Gastroesophageal sphincter (tissue), 4 donors: ENCODE measurements at regions not wholly inside any gene's neighbourhood (a gene's known extent, or its start where the extent isn't known, plus 50 kb on each side); places are given as distances from the start of the nearest gene placed in this dataset.

ENCODE experiments used
- ATAC-seq: fragments of 150-250 bp; one replicate; pipeline ENCODE4 v1.9.1; 2016; ENCODE audit warnings: mild to moderate bottlenecking, moderate library complexity
- H3K27ac ChIP-seq, 4 donors: fragments of 200-600 bp; sonication (generic) in 3 of 4; 1 replicate in 3 of 4; 2 replicates in 1 of 4; pipeline ENCODE4 v1.5.1; 2016 to 2019
- H3K27me3 ChIP-seq: fragments of 200-600 bp; sonication (generic); one replicate; pipeline ENCODE4 v1.5.1; 2019
- H3K36me3 ChIP-seq, 2 donors: fragments of 200-600 bp; sonication (generic); one replicate each; pipeline ENCODE4 v1.5.1; 2019; ENCODE audit warnings: control low read depth in 1 of 2
- H3K4me1 ChIP-seq, 3 donors: fragments of 200-600 bp; sonication (generic); 1 replicate in 2 of 3; 2 replicates in 1 of 3; pipeline ENCODE4 v1.5.1; 2016 to 2019; ENCODE audit warnings: control low read depth in 2 of 3
- H3K4me3 ChIP-seq, 2 donors: fragments of 200-600 bp; sonication (generic); one replicate each; pipeline ENCODE4 v1.5.1; 2019; ENCODE audit warnings: mild to moderate bottlenecking in 1 of 2, moderate library complexity in 1 of 2
- H3K9me3 ChIP-seq, 3 donors: fragments of 200-600 bp; sonication (generic); one replicate each; pipeline ENCODE4 v1.5.1; 2017 to 2019; ENCODE audit warnings: control low read depth in 2 of 3
- EP300 ChIP-seq: sonication (generic); formaldehyde crosslinking; IDR thresholded peaks from one replicate; pipeline ENCODE4 v1.6.1; 2017; ENCODE audit warnings: antibody characterized with exemption, mild to moderate bottlenecking
- POLR2A ChIP-seq, 2 donors: fragments of 450-650 bp; IDR thresholded peaks; one replicate each; pipeline ENCODE4 v1.6.1; 2017; ENCODE audit warnings: antibody characterized with exemption in 2 of 2, mild to moderate bottlenecking in 2 of 2, moderate library complexity in 1 of 2
- POLR2AphosphoS5 ChIP-seq: sonication (generic); formaldehyde crosslinking; IDR thresholded peaks from one replicate; pipeline ENCODE4 v1.6.1; 2017; ENCODE audit warnings: antibody characterized with exemption
- WGBS, 2 donors: methylation state at CpG; one replicate each; pipeline ENCODE4 v1.1.5; 2018; ENCODE audit warnings: low coverage in 1 of 2; 5-methylcytosine and 5-hydroxymethylcytosine counted together
- TF ChIP-seq, protein P1 (sequence below), 4 experiments: fragments of 200-600 bp in 2 of 4; fragments of 450-650 bp in 2 of 4; sonication (generic) in 1 of 4; IDR thresholded peaks; one replicate each; pipeline ENCODE4 v1.5.1; 2017 to 2019; ENCODE audit warnings: antibody characterized with exemption in 4 of 4, mild to moderate bottlenecking in 2 of 4, moderate library complexity in 2 of 4

DNA sequence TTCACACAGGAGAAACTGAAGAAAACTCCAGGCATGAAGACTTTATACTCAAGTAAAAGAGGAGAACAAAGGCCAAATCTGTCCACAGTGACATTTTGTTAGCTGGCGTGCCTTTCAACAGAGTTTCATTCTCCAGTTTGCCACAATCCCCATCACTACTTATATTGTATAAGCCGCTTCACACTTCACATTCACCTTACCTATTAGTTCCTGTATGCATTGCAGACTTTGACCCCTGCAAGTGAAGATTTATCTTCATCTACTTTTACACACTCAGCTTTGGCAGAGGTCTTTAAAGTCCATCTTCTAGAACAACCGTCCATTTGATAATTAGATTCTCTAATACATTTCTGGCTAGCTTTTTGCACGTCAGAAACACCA, 56.8 kb upstream of the TANK start:
- Histone ChIP-seq H3K27ac (no peak overlapping the region), H3K36me3 (no peaks in the 10 kb centered on the region), H3K9me3 (no peaks in the 10 kb centered on the region), H3K27me3 (no peaks in the 10 kb centered on the region), H3K4me1 (peaks cover 0 to 17% (median 0%) of the 10 kb centered on the region in 3 donors), H3K4me3 (no peak overlapping the region)
- no peak for ATAC-seq
- 67 to 78% methylated on average over 4 of the region's 4 CpGs for WGBS, 2 donors
- no peak for TF ChIP-seq POLR2AphosphoS5
- no peak for TF ChIP-seq POLR2A (IDR thresholded peaks at IDR 0.05)

- H3K4me3 ChIP-seq: no peak overlapping the region
- WGBS, 2 donors: 47 to 56% methylated on average over 5 of the region's 5 CpGs
- no peaks in the 10 kb centered on the region for H3K9me3 ChIP-seq
- H3K27me3 ChIP-seq: no peaks in the 10 kb centered on the region
- H3K4me1 ChIP-seq: peaks cover 0 to 17% (median 0%) of the 10 kb centered on the region in 3 donors
- H3K27ac ChIP-seq: no peak overlapping the region
- H3K36me3 ChIP-seq: no peaks in the 10 kb centered on the region
- no peak for ATAC-seq
- no peak for TF ChIP-seq POLR2AphosphoS5
Measured at GRCh38 chr2:161104054-161104553, 56.1 kb upstream of the TANK start.

- no peaks in the 10 kb centered on the region for H3K9me3 ChIP-seq
- H3K36me3 ChIP-seq: no peaks in the 10 kb centered on the region
- no peaks in the 10 kb centered on the region for H3K27me3 ChIP-seq
- H3K4me1 ChIP-seq: peaks cover 0 to 5% (median 0%) of the 10 kb centered on the region in 3 donors
- no peak overlapping the region for H3K27ac ChIP-seq
- 89 to 100% methylated on average over 1 of the region's 1 CpG for WGBS, 2 donors
- no peak for TF ChIP-seq POLR2AphosphoS5
- TF ChIP-seq, protein P1, sequence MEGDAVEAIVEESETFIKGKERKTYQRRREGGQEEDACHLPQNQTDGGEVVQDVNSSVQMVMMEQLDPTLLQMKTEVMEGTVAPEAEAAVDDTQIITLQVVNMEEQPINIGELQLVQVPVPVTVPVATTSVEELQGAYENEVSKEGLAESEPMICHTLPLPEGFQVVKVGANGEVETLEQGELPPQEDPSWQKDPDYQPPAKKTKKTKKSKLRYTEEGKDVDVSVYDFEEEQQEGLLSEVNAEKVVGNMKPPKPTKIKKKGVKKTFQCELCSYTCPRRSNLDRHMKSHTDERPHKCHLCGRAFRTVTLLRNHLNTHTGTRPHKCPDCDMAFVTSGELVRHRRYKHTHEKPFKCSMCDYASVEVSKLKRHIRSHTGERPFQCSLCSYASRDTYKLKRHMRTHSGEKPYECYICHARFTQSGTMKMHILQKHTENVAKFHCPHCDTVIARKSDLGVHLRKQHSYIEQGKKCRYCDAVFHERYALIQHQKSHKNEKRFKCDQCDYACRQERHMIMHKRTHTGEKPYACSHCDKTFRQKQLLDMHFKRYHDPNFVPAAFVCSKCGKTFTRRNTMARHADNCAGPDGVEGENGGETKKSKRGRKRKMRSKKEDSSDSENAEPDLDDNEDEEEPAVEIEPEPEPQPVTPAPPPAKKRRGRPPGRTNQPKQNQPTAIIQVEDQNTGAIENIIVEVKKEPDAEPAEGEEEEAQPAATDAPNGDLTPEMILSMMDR (IDR thresholded peaks at IDR 0.05): no peak
- TF ChIP-seq POLR2A (IDR thresholded peaks at IDR 0.05): no peak
- TF ChIP-seq EP300: no peak
- ATAC-seq: no peak
- H3K4me3 ChIP-seq: no peak overlapping the region
Measured at GRCh38 chr2:161107265-161107664, 53.0 kb upstream of the TANK start.
